ENCODE measurements at regions not wholly inside any gene's neighbourhood (a gene's known extent, or its start where the extent isn't known, plus 50 kb on each side); places are given as distances from the start of the nearest gene placed in this dataset.

- in situ Hi-C loops (cut with MboI; ENCODE audit: low pct_unique_long_range_greater_than_20kb, low sequenced_read_pairs, unreplicated experiment): no loop called here
- peak; percentile 21 for DNase-seq (ENCODE audit: low spot score)
- TF ChIP-seq CTCF (IDR thresholded peaks at IDR 0.05; ENCODE audit: extremely low read depth, insufficient read depth, missing control alignments): no peak
Measured at GRCh38 chr1:63124666-63125191, 197.6 kb upstream of the FOXD3 start.

DNA sequence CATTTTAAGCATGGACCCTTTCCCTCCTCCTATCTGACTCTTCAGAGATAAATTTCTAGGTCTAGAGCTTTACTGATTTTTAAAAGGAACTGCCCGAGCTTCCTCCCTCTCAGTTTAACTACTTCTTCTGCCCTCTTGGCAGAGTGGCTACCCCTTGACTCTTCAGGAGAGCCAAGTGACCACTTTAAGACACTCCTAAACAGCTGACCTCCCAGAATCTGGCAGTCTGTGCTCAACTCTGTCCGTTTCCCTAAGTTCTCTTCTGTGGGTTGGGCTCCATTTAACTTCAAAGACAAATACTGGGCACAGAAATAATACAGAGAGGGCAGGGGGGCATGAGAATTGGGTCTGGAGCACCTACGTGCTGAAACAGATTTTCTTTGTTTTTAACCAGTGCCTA is 196.3 kb upstream of the FOXD3 start:
- in situ Hi-C loops (cut with MboI; ENCODE audit: low pct_unique_long_range_greater_than_20kb, low sequenced_read_pairs, unreplicated experiment): no loop called here
- no peak for TF ChIP-seq CTCF (IDR thresholded peaks at IDR 0.05; ENCODE audit: extremely low read depth, insufficient read depth, missing control alignments)
- no peak for DNase-seq (ENCODE audit: low spot score)

- in situ Hi-C loops (cut with MboI; ENCODE audit: low pct_unique_long_range_greater_than_20kb, low sequenced_read_pairs, unreplicated experiment): no loop called here
- no peak for TF ChIP-seq CTCF (IDR thresholded peaks at IDR 0.05; ENCODE audit: extremely low read depth, insufficient read depth, missing control alignments)
- no peak for DNase-seq (ENCODE audit: low spot score)
Measured at GRCh38 chr1:63127376-63127775, 195.0 kb upstream of the FOXD3 start.

DNA sequence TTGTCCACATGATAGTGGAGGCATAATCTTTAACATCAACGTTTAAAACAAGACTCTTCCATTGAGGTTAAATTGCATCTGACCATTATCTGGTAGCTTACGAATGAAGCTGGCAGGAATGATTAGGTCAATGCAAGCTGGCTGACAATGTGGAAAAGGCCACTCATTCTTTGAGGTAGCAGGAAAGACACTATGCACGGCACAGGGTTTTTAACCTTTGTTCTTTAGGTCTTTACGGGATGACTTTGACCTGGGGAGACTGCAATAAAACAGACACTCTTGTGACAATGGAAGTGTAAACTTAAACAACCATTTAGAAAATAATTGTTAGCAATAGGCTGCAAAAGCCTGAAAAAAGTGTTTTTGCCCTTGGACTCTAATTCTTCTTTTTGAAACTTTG is 193.8 kb upstream of the FOXD3 start:
- TF ChIP-seq CTCF (IDR thresholded peaks at IDR 0.05; ENCODE audit: extremely low read depth, insufficient read depth, missing control alignments): no peak
- DNase-seq (ENCODE audit: low spot score): no peak
- in situ Hi-C loops (cut with MboI; ENCODE audit: low pct_unique_long_range_greater_than_20kb, low sequenced_read_pairs, unreplicated experiment): no loop called here

DNA sequence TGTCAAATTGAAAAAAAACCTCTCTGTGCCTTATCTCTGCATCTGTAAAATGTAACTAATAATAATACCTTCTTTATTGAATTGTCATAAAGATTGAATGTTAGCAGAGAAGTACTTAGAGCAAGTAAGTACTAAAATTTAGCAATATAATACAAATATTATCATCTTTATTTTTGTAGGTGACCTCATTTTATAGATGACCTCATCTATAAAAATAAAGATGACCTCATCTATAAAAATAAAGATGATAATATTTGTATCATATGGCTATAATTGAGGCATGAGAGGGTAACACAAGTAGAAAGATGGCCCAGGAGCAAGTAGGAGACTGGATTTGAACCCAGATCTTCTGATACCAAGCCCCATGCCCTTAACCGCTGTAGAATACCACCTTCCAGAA is 193.2 kb upstream of the FOXD3 start:
- TF ChIP-seq CTCF (IDR thresholded peaks at IDR 0.05; ENCODE audit: extremely low read depth, insufficient read depth, missing control alignments): no peak
- no peak for DNase-seq (ENCODE audit: low spot score)
- in situ Hi-C loops (cut with MboI; ENCODE audit: low pct_unique_long_range_greater_than_20kb, low sequenced_read_pairs, unreplicated experiment): no loop called here

- in situ Hi-C loops (cut with MboI; ENCODE audit: low pct_unique_long_range_greater_than_20kb, low sequenced_read_pairs, unreplicated experiment): no loop called here
Measured at GRCh38 chr1:63129855-63130254, 192.5 kb upstream of the FOXD3 start.

More at GRCh38 chr1:63129855-63130254, 192.5 kb upstream of the FOXD3 start:
- no peak for DNase-seq (ENCODE audit: low spot score)
- no peak for TF ChIP-seq CTCF (IDR thresholded peaks at IDR 0.05; ENCODE audit: extremely low read depth, insufficient read depth, missing control alignments)

Measured in GM13977 (cell line).